ENCODE measurements at regions not wholly inside any gene's neighbourhood (a gene's known extent, or its start where the extent isn't known, plus 50 kb on each side); places are given as distances from the start of the nearest gene placed in this dataset.

DNA sequence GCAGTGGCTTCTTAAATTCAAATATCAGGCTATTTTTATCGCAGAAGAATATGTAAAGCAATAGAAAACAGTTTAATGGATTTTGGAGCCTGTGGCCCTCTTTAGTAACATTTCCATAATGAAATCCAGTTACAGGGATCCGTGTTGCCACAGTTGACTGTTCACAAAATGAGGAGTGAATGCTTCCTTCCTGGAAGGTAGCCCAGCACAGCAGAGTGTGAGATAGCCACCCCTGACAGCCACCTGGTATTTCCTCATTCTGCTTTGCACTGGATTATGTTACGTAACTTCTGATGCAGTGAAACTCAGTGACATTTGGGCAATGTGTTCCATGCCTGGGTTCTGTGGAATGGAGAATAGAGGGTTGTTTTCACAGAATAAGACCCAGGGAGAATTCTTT lies 517.2 kb downstream of the RBFOX1 start:
- H3K27me3 ChIP-seq (ENCODE audit: low read length): no peaks in the 10 kb centered on the region
- H3K36me3 ChIP-seq (ENCODE audit: low read length): no peaks in the 10 kb centered on the region
- TF ChIP-seq EZH2phosphoT487 (conservative IDR thresholded peaks at IDR 0.05; ENCODE audit: low read length) (no peak), CTCF (IDR thresholded peaks at IDR 0.05; ENCODE audit: insufficient read depth, low read length, poor library complexity, severe bottlenecking) (no peak)
- H3K9me2 ChIP-seq (replicated peaks; ENCODE audit: insufficient read depth, low read length): no peaks in the 10 kb centered on the region
- H3F3A ChIP-seq (ENCODE audit: insufficient read depth): no peaks in the 10 kb centered on the region
- H3K9me3 ChIP-seq (ENCODE audit: insufficient read depth, low read length): no peaks in the 10 kb centered on the region
- no peak overlapping the region for H3K4me2 ChIP-seq (ENCODE audit: low read depth, low read length, poor library complexity, severe bottlenecking)
- no peaks in the 10 kb centered on the region for H3K79me2 ChIP-seq (ENCODE audit: insufficient read depth, low read length)
- H3K9ac ChIP-seq (ENCODE audit: low read length): no peak overlapping the region
- H2AFZ ChIP-seq (ENCODE audit: low read depth, low read length, severe bottlenecking): no peak overlapping the region
- H3K4me3 ChIP-seq (ENCODE audit: insufficient read depth, low read length, poor library complexity, severe bottlenecking): no peak overlapping the region
- no peak overlapping the region for H3K27ac ChIP-seq (ENCODE audit: low read depth, low read length)
- no peaks in the 10 kb centered on the region for H4K20me1 ChIP-seq (ENCODE audit: low read depth, low read length)

GRCh38 chr16:7843261-7843660 lies 510.6 kb downstream of the RBFOX1 start:
- Histone ChIP-seq H3K9me2 (replicated peaks; ENCODE audit: insufficient read depth, low read length) (no peaks in the 10 kb centered on the region), H2AFZ (ENCODE audit: low read depth, low read length, severe bottlenecking) (no peak overlapping the region), H3K4me3 (ENCODE audit: insufficient read depth, low read length, poor library complexity, severe bottlenecking) (no peak overlapping the region), H3K4me2 (ENCODE audit: low read depth, low read length, poor library complexity, severe bottlenecking) (no peak overlapping the region), H3K27ac (ENCODE audit: low read depth, low read length) (no peak overlapping the region), H3K27me3 (ENCODE audit: low read length) (no peaks in the 10 kb centered on the region), H3K9ac (ENCODE audit: low read length) (no peak overlapping the region), H3K79me2 (ENCODE audit: insufficient read depth, low read length) (no peaks in the 10 kb centered on the region), H3K9me3 (ENCODE audit: insufficient read depth, low read length) (no peaks in the 10 kb centered on the region), H3K36me3 (ENCODE audit: low read length) (no peaks in the 10 kb centered on the region), H4K20me1 (ENCODE audit: low read depth, low read length) (no peaks in the 10 kb centered on the region), H3F3A (ENCODE audit: insufficient read depth) (no peaks in the 10 kb centered on the region)
- TF ChIP-seq EZH2phosphoT487 (conservative IDR thresholded peaks at IDR 0.05; ENCODE audit: low read length): no peak
- no peak for TF ChIP-seq CTCF (IDR thresholded peaks at IDR 0.05; ENCODE audit: insufficient read depth, low read length, poor library complexity, severe bottlenecking)

- H3K79me2 ChIP-seq (ENCODE audit: insufficient read depth, low read length): no peaks in the 10 kb centered on the region
- no peaks in the 10 kb centered on the region for H3K9me3 ChIP-seq (ENCODE audit: insufficient read depth, low read length)
- no peaks in the 10 kb centered on the region for H3K36me3 ChIP-seq (ENCODE audit: low read length)
- H3K27me3 ChIP-seq (ENCODE audit: low read length): no peaks in the 10 kb centered on the region
- TF ChIP-seq CTCF (IDR thresholded peaks at IDR 0.05; ENCODE audit: insufficient read depth, low read length, poor library complexity, severe bottlenecking): no peak
- no peak for TF ChIP-seq EZH2phosphoT487 (conservative IDR thresholded peaks at IDR 0.05; ENCODE audit: low read length)
- no peaks in the 10 kb centered on the region for H3F3A ChIP-seq (ENCODE audit: insufficient read depth)
- H3K4me2 ChIP-seq (ENCODE audit: low read depth, low read length, poor library complexity, severe bottlenecking): no peak overlapping the region
- H4K20me1 ChIP-seq (ENCODE audit: low read depth, low read length): no peaks in the 10 kb centered on the region
- H3K9me2 ChIP-seq (replicated peaks; ENCODE audit: insufficient read depth, low read length): no peaks in the 10 kb centered on the region
- no peak overlapping the region for H3K4me3 ChIP-seq (ENCODE audit: insufficient read depth, low read length, poor library complexity, severe bottlenecking)
- no peak overlapping the region for H3K9ac ChIP-seq (ENCODE audit: low read length)
- no peak overlapping the region for H2AFZ ChIP-seq (ENCODE audit: low read depth, low read length, severe bottlenecking)
- H3K27ac ChIP-seq (ENCODE audit: low read depth, low read length): no peak overlapping the region
Observed at GRCh38 chr16:7839568-7839967, 506.9 kb downstream of the RBFOX1 start.
